ENCODE measurements at regions not wholly inside any gene's neighbourhood (a gene's known extent, or its start where the extent isn't known, plus 50 kb on each side); places are given as distances from the start of the nearest gene placed in this dataset.

DNA sequence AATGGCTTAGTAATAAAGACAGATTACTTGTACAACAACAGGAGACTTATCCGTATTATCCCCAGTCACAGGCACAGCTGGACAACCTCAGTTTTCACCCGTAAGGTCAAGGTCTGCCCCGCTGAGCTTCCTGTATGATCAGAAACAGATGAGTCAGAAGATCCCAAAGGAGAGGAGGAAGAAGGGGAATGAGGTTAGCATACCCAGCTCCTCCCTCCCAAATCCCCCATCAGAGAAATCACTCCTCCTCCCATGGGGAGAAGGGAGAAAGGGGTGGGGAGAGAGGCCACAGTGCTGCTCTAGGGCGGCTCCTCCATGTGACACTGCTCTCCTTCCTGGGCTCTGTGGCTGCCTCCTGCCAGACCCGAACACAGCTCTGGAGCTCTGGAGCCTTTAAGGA, 53.8 kb upstream of the SPTBN1 start:
- TF ChIP-seq CTCF (IDR thresholded peaks at IDR 0.05; ENCODE audit: insufficient read depth, low read depth, low read length): no peak
- no peak overlapping the region for H3K4me3 ChIP-seq (ENCODE audit: low read depth, low read length)
- DNase-seq (ENCODE audit: low read depth): peak; percentile 97

- H3K4me3 ChIP-seq (ENCODE audit: low read depth, low read length): no peak overlapping the region
- DNase-seq (ENCODE audit: low read depth): no peak
- TF ChIP-seq CTCF (IDR thresholded peaks at IDR 0.05; ENCODE audit: insufficient read depth, low read depth, low read length): no peak
These were observed 52.5 kb upstream of the SPTBN1 start for GRCh38 chr2:54403512-54404238.

DNA sequence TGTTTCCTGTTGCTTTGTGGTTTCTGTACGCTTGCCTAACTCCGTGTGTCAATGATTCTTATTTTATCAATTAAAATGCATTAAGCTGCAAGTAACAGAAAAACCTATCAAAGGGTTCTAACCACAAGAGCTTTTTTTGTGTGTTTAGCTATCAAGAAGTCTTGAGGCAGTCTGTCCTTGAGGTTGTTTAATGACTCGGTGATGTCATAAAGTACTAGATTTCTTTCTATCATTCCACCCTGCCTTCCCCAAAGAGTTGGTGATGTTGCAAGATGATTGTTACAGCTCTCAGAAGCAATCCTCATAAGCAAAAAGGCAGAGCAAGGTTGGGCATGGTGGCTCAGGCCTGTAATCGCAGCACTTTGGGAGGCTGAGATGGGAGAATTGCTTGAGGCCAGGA, 51.9 kb upstream of the SPTBN1 start:
- no peak for TF ChIP-seq CTCF (IDR thresholded peaks at IDR 0.05; ENCODE audit: insufficient read depth, low read depth, low read length)
- DNase-seq (ENCODE audit: low read depth): peak; percentile 97

DNA sequence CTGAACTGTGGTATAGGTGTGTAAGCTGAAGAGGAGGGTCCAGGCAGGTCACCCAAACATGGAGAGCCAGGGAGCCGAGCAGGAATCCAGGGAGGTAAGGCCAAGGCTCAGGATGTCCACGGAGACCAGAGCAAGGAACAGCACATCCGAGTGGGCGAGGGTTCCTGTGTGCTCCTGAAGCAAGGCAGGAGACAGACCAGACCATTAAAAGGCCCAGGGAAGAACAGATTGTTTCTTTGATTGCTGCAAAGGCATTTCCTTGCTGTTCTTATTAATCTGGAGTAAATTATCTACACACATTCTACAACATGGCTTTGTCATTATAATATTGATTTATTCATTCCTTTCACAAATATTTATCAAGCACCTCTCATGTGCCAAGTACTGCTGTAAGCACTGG, 50.1 kb upstream of the SPTBN1 start:
- TF ChIP-seq CTCF (IDR thresholded peaks at IDR 0.05; ENCODE audit: insufficient read depth, low read depth, low read length): no peak
- no peak for DNase-seq (ENCODE audit: low read depth)
- no peak overlapping the region for H3K4me3 ChIP-seq (ENCODE audit: low read depth, low read length)

More for the DNA sequence above, 51.9 kb upstream of the SPTBN1 start:
- H3K4me3 ChIP-seq (ENCODE audit: low read depth, low read length): no peak overlapping the region

Data from fibroblast of villous mesenchyme (primary cell).